HG03571 (cell line): ENCODE measurements at regions not wholly inside any gene's neighbourhood (a gene's known extent, or its start where the extent isn't known, plus 50 kb on each side); places are given as distances from the start of the nearest gene placed in this dataset.

Experiments used
- ATAC-seq: cut with Tn5 transposase; IDR thresholded peaks from one replicate; pipeline ENCODE4 v1.9.1; 2021; ENCODE audit not compliant: unreplicated experiment

DNA sequence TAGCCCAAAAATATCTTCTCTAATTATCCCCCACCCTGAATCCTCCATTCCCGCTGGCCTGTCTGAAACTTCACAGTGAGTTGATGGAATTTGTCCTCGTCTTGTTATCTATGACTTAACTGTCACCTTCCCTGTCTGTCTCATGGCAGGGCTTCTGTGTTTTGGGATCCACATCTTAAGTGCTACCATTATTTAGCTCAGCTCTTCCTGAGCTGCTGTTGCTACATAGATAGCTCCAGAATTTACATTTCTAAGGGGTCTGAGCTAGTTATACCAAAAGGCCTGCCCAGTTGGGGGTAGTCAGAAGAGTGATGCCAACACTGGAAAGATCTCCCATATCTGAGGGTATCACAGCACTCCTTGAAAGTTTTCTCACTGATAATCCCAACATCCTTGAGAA is 57.0 kb upstream of the CDKN3 start:
- no peak for ATAC-seq

DNA sequence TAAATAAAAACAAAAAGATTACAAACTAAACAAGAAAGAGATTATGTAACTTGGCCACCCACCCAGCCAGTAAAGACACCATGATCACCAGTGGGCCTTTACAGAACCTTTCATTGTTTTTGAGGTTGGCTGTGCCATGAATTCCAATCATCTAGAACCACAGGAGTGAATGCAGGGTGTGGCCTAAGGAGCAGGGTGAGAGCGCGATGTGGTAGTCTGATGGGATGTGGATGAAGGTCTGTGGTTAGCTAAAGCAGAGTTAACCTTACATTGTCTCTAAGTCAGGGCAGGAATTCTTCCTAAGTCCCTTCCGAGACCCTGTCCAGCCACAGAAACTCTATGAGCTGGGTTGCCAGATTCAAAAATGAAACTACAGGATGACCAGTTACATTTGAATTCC is 54.0 kb upstream of the CDKN3 start:
- ATAC-seq, result no peak

DNA sequence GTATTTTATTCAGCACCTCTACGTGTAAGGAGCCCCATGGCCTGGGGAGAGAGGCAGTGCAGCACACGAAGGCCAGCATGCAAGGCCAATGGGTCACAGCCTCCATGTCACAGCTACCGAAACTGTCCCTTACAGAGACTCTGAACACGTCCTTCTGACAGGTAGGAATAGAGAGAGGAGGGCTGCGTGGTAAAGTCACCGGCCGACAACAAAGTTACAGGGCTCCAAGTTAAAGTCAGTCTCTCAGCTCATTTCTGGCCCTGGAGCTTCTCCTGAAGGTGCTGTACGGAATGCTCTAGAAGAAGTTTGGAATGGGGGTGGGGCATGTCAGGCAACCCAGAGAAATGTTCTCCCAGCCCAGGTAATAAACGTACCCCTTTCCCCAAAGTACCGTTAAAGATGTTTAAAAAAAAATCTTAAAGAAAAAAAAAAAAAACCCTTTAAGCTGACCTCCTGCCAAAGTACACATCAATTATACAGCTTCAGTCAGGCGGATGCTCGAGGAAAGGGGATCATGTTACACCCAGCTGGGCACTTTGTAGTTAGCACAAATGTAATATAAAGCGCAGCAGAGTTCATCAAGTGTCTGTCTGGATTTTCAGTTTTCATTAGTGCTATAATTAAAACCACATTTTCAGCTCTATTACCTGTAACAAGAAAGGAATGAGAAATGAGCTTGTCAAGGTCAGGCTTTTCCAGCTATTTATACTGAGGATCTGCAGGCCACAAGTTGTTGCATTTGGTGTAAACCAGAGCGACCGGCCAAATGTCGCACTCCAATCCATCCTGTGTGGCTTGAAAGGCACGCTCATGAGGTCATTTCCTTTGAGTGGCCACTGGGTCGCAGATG is 53.3 kb upstream of the CDKN3 start:
- no peak for ATAC-seq

DNA sequence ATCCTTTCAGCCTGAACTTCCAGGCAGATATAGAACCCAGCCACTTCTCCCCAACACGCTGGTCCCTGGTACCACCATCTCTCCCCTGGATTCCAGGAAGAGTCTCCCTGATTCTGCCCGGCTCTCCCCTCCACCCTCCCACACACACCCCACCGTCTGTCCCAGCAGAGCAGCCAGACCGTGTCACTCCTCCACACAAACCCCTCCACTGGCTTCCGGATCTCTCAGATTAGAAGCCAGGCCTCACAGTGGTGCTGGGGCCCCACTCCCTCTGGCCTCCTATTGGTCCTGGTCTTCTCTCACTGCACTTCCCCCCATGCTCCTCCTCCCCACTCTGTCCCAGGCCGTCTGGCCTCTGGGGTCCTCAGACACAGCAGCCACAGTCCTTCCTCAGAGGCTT is 52.4 kb upstream of the CDKN3 start:
- peak; percentile 51 for ATAC-seq

DNA sequence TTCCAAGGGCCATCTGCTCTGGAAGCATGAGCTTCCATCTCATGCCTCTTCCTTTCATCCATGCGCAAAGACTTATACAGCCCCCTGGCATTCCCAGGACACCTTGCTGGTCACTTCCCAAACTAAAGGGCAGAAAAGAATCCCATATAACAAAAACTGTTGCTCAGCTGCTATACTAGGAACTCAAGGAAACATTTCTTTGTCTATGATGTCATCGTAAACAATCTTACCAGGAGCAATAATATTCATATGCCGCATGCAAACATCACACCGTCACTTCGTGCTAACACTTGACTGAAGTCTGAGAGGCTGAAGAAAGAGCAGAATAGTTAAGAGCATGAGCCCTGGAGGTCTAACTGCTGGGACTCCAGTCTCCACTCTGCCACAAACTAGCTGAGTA is 50.5 kb upstream of the CDKN3 start:
- no peak for ATAC-seq
